Jurkat, Clone E6-1 (cell line): ENCODE measurements at regions not wholly inside any gene's neighbourhood (a gene's known extent, or its start where the extent isn't known, plus 50 kb on each side); places are given as distances from the start of the nearest gene placed in this dataset.

Source experiments
- DNase-seq: peaks from one replicate; pipeline ENCODE4 v3.0.0-alpha.2; 2011; ENCODE audit warnings: low read depth, low spot score
- H3K4me3 ChIP-seq: 2 replicates; pipeline ENCODE4 v1.5.1; 2011; ENCODE audit warnings: mild to moderate bottlenecking, low read length, control low read depth, moderate library complexity

DNA sequence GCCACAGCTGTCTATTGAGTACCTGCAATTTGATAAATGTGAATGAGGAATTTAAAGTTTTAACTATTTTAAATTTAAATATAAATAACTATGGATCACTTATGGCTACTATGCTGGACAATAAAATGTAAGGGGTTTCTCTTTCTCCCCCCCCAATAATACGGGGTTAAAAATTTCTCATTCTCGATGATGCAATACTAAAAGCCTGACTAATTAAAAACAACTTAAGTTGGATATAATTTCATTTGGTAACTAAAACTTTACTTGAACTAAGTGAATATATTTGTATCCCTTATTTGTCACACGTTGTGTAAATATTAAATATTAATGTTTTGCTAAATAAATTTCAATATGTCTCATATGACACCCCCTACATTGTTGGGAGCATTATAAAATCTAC lies 297.3 kb downstream of the GRB14 start:
- no peak overlapping the region for H3K4me3 ChIP-seq
- DNase-seq, result no peak

DNA sequence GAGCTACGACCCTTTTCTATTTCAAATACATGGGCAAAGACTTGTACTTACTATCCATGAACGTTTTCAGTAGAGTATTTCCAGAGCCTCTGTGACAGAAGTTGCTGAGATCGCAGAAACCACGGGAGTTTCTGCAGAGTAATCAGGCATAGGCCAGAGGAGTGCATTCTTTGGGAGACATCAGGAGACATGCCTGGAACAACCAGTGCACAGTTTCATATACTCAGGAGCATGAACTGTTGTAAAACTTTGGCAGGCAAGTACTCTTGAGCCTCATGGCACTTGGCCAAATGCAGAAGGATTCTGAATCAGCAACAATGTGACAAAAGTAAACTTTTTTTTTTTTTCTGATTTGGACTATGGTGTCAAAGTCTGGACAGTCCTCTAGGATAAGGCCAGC lies 307.1 kb downstream of the GRB14 start:
- no peak for DNase-seq
- H3K4me3 ChIP-seq, result no peak overlapping the region

DNA sequence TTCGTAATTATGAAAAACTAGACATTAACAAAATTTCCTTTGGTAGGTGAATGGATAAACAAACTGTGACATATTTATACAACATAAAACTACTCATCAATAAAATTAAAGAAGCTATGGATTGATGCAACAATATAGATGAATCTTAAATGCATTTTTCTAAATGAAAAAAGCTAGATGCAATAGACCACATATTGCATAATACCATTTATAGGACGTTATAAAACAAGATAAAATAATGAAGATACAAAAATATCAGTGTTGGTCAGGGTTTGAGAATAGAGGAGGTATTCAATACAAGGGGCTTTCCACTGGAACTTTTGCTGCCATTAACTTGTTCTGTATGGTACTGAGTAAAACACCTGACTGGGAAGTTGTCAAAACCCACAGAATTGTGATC lies 314.4 kb downstream of the GRB14 start:
- DNase-seq, result no peak
- no peak overlapping the region for H3K4me3 ChIP-seq

DNA sequence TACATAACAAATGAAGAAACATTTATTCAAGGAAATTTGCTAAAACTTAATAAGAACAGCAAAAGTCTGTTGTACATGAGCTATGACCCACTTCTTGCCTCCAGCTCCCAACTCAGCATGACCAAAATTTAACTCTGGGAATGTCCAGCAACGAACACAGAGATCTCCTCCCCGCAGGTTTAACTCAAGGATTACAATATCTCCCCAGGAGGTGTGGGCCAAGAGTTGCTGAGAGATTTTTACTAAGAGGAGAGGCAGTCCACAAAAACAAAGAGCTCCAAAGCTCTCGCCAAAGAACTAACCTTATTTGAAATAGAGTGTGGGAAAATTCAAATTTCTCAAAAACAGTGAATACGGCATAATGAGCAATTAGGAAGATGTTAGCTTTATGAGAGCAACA lies 318.5 kb downstream of the GRB14 start:
- no peak overlapping the region for H3K4me3 ChIP-seq
- DNase-seq, result no peak

DNA sequence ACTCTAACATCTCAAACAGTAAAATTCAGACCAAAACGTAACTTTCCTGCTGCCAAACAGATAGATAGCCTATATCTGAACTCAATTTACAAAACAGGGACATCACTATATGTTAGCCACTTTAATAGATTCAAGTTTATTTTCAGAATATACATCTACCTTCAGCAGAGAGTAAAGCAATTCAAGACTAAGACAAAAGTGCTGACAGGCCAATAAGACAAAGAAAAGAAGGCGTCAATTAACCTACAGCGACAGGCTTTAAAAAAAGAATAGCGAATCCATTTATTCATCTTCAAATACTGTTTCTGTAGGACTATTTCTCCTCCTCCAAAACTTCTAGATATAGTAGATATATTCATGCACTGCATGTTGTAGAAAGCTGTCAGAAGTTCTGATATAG lies 333.0 kb downstream of the GRB14 start:
- DNase-seq, result no peak
- H3K4me3 ChIP-seq, result no peak overlapping the region

DNA sequence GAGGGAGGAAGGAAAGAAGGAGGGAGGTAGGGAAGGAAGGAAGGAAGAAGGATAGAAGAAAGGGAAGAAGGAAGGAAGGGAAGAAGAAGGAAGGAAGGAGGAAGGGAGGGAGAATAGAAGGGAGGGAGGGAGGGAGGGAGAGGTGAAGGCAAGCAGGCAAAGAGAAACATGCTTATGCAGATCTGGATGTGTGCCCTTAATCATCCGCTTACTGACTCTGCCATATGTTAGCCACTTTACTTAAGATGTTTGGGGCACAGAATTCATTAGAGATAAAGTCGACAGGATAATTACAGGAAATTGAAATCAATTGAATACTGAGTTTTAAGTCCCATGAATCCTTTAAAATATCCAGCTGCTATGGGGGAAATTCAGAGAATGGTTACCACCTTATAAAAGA lies 334.2 kb downstream of the GRB14 start:
- no peak for DNase-seq
- no peak overlapping the region for H3K4me3 ChIP-seq

DNA sequence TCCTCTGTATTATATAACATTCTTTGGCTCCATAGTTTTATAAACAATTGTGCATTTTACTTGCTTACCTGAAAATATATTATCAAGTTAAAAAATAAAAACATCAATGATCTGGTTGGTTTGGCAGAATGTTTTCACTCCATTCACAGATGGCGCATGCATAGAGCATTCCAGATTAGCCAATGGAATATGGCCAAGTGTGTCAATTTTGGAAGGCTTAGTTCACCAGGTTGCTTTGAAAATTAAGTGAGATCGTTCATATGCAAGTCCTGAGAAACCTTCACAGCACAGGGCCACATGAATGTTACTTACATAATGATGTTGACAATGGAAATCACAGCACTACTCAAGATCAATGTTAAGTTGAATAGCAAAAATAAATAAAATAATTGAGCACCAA lies 335.7 kb downstream of the GRB14 start:
- no peak for DNase-seq
- H3K4me3 ChIP-seq, result no peak overlapping the region

DNA sequence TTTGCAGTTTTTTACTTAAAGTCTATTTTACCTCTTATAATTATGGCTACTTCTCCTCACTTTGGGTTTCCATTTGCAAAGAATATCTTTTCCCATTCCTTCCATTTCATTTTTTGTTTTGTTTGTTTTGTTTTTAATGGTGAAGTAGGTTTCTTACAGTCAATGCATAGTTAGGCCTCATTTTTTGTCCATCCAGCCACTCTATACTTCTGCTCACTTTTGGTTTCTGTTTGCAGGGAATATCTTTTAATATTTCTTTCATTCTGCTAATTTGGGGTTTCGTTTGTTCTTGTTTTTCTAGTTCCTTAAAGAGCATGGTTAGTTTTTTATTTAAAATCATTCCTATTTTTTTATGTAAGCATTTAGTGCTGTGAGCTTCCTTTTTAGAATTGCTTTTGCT lies 339.4 kb downstream of the GRB14 start:
- no peak for DNase-seq
- H3K4me3 ChIP-seq, result no peak overlapping the region

DNA sequence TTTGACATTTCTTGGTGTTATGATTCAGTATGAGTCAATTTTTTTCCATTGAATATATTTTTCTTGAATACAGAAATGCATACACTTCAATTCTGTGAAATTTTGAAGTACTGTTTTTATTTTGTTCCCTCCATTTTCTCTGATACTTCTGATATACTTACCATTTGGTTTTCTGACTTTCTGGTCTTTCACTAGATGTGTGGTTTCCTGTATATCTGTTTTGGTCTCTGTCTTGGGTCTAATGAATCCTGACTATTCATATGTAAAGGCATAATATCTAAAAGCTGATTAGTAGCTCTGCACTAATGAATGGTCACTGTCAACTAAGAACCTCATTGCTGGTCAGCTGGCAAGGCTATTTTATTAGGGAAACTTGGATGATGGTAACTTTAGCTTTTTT lies 345.6 kb downstream of the GRB14 start:
- no peak overlapping the region for H3K4me3 ChIP-seq
- DNase-seq, result no peak

DNA sequence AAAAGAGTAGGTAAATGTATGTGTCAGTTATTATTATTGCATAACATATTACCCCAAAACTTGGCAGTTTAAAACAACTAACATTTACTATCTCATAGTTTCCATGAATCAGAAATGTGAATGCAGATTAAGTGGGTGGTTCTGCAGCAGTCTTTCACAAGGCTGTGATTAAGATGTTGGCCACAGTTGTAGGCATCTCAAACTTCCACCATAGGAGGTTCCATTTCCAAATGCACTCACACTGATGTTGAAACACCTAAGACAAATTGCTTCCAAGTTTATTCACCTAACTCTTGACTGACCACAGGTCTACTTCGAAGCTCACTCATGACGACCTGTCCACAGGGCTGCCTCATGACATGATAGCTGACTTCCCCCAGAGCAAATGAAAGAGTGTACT lies 360.8 kb downstream of the GRB14 start:
- no peak overlapping the region for H3K4me3 ChIP-seq
- no peak for DNase-seq

DNA sequence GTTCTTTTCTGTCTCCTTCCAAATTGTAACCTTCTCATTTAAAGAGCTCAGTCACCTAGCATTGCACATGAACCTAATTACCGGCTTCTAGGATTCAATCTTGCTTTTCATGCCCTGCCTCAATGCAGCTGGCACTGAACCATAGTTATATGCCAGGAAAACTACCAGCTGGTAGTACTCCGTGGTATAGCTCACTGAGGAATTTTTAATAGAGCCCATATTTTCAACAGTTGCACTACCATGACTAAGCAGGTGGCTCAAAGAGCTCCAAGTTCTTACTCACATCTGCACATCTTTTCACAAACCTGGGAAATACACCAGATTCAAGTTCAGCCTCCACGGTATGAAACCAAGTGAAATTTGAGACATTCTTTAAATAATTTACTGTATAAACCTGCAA lies 363.5 kb downstream of the GRB14 start:
- no peak overlapping the region for H3K4me3 ChIP-seq
- DNase-seq, result no peak

DNA sequence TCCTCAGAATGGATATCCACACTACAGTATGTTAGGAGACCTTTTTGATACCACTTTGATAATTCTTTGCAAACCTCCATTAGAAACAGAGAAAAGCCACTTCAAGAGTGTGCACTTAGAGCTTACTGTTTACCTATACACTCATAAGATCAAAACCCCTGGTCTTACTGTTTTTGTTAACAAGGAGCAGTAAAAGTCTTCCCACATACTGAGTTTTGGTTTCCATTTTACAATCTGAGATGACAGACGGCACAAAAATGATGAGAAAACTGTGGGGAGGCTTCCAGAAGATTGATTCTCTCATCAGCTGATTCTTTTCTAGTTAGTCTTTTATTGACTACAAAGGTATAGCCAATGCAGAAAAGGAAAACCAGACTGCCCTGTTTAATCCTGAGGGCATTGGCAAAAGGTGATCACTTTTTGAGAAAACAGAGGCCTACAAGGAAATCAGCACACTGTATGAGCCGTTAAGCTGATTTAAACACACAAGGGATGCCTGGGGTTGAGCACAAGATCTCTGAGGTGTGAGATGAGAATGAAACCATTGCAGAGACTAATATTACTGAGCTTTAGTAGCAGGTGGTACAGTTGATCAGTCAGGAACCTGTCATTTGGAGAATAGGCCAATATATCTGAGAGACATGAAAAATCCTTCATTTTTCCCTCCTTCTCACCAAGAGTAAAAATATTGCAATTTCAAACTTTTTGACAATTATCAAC lies 368.6 kb downstream of the GRB14 start:
- no peak overlapping the region for H3K4me3 ChIP-seq
- no peak for DNase-seq

DNA sequence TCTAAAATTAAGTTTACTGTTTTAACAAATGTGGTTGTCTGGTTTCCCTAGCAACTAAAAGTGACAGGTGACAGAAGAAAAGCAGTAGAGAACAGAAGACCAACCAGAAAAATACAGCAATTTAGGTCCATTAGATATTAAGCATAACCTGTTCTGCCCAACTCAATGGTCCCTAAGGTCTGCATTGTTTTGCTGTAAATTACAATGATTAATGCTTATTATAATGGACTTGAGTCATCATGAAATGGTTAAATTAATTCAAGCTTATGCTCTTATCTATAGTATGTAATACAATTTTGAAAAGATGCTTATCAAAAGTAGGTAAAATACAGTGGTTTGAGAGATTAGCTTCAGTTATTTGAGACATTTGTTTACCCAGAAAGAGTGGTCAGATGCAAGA lies 378.0 kb downstream of the GRB14 start:
- no peak overlapping the region for H3K4me3 ChIP-seq
- no peak for DNase-seq

DNA sequence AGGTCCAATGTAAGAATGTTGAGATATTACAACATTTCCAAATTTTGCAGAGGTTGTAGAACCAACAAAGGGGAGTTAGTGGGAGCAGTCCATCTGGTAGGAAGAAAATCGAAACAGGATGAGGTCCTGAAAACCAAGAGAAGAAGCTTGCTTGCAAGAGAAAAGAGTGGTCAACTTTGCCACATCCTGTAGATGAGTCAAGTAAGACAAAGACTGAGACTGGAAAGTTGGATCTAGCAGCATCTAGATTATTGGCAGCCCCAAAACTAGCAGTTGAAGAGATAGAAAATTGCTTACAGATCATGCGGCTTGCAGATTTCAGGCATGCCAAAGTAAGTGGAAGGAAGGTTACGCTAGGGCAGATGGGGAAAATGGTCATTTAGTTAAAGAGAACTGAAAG lies 378.9 kb downstream of the GRB14 start:
- no peak for DNase-seq
- no peak overlapping the region for H3K4me3 ChIP-seq

DNA sequence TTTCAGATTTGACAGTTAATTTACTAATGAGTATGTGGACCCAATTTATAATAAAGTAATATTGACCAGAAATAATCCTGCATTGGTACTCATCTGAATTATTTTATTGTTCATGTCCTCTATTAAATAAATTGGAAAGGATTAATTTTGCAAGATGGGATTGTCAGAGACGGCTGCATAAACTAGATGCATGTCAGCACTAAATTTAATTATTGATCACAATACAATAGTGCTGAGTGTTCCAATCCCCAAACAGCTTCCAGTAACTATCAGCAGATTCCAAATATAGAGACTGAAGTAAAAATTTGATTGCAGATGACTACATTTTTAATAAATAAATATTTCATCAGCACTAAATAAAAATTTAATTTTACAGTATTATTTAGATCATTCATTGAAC lies 387.2 kb downstream of the GRB14 start:
- no peak for DNase-seq
- no peak overlapping the region for H3K4me3 ChIP-seq

DNA sequence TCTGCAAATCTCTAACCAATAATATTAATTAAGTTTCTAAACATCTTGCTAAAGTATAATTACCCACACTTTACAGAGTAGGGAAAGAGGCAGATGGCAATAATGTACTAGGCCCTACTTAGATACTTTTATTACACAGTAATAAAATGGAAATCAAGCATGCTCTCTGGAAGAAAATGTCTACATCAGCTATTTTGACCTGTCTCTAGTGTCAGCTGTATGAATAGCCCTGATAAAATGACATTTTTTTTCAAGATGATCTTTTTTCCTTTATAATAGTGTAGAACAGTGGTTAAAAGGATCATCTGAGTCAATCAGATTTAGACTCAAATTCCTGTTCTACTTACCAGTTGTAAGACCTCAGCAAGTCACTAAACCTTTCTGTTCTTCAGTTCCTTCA lies 397.3 kb downstream of the GRB14 start:
- H3K4me3 ChIP-seq, result no peak overlapping the region
- DNase-seq, result no peak

DNA sequence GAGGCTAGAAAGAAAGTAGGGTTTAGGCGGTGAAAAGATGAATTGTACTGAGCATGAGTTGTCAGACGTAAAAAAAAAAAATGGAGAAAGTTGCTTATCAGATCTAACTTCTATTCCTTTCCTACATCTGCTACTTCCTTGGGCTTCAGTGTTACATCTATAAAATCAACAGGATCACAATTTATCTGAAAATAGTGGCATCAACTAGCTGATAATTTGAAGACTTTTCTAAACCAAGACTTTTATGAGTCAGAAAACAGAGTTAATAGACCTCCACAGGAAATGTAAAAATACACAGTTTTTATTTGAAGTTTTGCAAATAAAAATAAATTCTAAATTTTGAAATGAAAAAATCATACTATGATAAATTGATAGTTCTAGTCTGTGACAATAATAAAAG lies 399.8 kb downstream of the GRB14 start:
- no peak overlapping the region for H3K4me3 ChIP-seq
- no peak for DNase-seq

DNA sequence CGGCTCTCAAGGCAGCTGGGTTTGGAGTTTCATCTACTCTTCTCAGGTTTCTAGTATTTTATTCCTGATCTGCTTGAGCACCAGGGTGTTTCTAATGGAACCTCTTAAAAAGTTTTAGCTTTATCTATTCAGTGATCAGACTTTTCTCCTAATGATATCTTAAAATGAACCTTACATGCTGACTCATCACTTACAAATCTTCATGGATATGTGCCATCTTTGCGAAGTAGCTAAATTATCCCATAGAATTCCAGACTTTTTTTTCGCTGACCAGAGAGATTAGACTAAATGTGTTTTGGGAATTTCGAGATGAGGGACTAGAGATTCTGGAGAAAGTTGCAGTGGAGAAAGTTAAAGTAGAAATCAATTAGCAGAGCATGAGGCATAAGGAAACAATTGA lies 401.0 kb downstream of the GRB14 start:
- no peak overlapping the region for H3K4me3 ChIP-seq

DNA sequence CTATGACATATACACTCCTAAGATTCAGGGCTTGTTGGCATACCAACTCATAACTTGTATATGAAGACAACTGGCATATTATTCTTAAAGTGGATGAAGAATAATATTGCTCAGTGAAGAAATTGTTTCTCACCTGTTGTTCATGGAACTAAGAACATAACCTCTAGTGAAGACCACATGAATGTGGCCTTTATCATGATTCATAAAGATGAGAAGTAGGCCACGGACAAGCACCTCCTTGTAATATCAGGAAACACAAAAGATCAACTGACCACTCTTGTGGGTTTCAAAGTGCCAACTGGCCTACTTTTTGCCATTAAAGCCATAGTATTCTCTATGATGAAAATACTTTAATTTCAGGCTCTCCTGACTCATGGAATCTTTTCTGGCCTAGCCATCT lies 407.4 kb downstream of the GRB14 start:
- H3K4me3 ChIP-seq, result no peak overlapping the region
- no peak for DNase-seq

More for the DNA sequence above, 401.0 kb downstream of the GRB14 start:
- DNase-seq, result no peak

DNA sequence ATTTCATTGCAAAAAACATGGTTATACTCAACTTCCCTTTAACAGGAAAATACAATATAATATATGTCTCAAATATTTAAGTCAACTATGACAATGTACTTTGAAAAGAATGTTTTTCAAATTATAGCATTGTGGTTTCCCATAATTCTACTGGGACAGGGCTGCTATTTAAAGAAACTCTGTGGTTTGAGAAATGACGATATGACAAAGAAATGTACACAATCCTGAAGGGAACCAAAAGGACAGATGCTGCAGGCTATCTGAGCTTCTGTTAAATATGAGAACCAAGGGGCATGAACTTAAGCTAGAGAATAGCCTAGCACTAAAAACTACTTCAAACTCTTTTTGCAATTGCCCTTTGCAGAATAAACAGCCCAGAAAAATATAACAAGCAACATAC lies 415.9 kb downstream of the GRB14 start:
- no peak for DNase-seq
- H3K4me3 ChIP-seq, result no peak overlapping the region

DNA sequence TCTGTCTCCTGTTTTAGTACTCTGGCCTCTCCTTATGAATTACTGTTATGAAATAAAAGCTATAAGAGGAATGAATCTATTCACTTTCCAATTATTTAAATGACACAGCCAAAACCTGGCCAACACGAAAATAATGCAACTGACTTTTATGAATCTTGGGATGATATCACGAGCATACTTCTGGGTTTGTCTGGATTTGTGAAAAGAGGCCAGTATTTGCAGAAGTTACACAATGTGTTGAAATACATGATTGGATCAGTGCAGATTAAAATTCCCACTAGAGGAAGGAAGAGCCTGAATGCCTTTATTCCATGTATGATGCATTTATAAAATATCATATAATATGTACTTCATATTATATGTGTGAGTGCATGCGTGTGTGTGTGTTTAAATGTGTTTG lies 418.2 kb downstream of the GRB14 start:
- no peak overlapping the region for H3K4me3 ChIP-seq
- no peak for DNase-seq

DNA sequence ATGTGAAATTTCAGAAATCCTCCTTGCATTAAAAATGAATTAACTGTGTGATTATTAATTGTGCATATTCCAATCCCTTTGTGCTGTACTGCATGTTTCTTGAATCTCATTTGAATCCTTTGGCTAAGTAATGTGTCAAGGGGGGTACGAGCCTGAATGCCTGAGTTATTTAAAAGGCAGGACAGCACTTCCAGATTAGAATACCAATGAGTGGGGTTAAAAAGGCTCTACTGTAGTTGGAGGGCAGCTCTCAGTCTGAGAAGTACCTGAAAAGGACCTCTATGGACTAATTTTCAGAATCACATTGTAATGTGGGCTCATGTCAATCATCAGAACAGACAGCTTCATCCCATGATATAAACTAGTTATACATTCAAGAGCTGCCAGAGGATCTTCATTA lies 423.0 kb downstream of the GRB14 start:
- DNase-seq, result no peak

More for the DNA sequence above, 423.0 kb downstream of the GRB14 start:
- no peak overlapping the region for H3K4me3 ChIP-seq
